HepG2 (cell line): ENCODE measurements at regions not wholly inside any gene's neighbourhood (a gene's known extent, or its start where the extent isn't known, plus 50 kb on each side); places are given as distances from the start of the nearest gene placed in this dataset.

ENCODE experiments used
- FOXA1 ChIP-seq, 2 experiments: fragments of 450-650 bp in 1 of 2; sonication (generic) in 1 of 2; formaldehyde crosslinking in 1 of 2; IDR thresholded peaks; 2 replicates each; pipeline versions ENCODE4 v1.4.0 to v1.6.1; 2016 to 2020; ENCODE audit warnings: missing genetic modification reagents in 1 of 2
- FOXA3 ChIP-seq: IDR thresholded peaks from 2 replicates; pipeline ENCODE4 v1.6.1; 2016; ENCODE audit warnings: missing genetic modification reagents, missing compliant biosample characterization
- FOXJ3 ChIP-seq: sonication (generic); formaldehyde crosslinking; IDR thresholded peaks from 2 replicates; pipeline ENCODE4 v1.4.0; 2020; ENCODE audit warnings: missing genetic modification reagents, mild to moderate bottlenecking, borderline replicate concordance
- GATAD2A ChIP-seq: IDR thresholded peaks from 2 replicates; pipeline ENCODE4 v1.6.1; 2016
- HDAC1 ChIP-seq: sonication (generic); formaldehyde crosslinking; IDR thresholded peaks from 2 replicates; pipeline ENCODE4 v1.5.1; 2020; ENCODE audit warnings: mild to moderate bottlenecking, missing genetic modification reagents
- HMG20A ChIP-seq: IDR thresholded peaks from 2 replicates; pipeline ENCODE4 v1.6.1; 2016; ENCODE audit warnings: borderline replicate concordance
- HNF4G ChIP-seq, 2 experiments: sonication (generic) in 1 of 2; formaldehyde crosslinking in 1 of 2; IDR thresholded peaks; 2 replicates each; pipeline versions ENCODE4 v1.4.0 to v1.6.1; 2011 to 2020; ENCODE audit warnings: borderline replicate concordance in 2 of 2, low read depth in 2 of 2, mild to moderate bottlenecking in 2 of 2, low read length in 1 of 2, missing genetic modification reagents in 1 of 2, moderate library complexity in 1 of 2
- ISL2 ChIP-seq: sonication (generic); formaldehyde crosslinking; IDR thresholded peaks from 2 replicates; pipeline ENCODE4 v1.5.0; 2020; ENCODE audit warnings: missing genetic modification reagents
- KLF6 ChIP-seq: IDR thresholded peaks from 2 replicates; pipeline ENCODE4 v1.8.0; 2016; ENCODE audit warnings: missing biosample characterization, missing genetic modification reagents
- MAFF ChIP-seq: IDR thresholded peaks from 2 replicates; pipeline ENCODE4 v1.6.1; 2011; ENCODE audit warnings: low read depth, low read length, improper control_type of control experiment
- NCOA2 ChIP-seq: sonication (generic); formaldehyde crosslinking; IDR thresholded peaks from 2 replicates; pipeline ENCODE4 v1.8.0; 2022; ENCODE audit warnings: inconsistent platforms
- NONO ChIP-seq, 2 experiments: fragments of 450-650 bp in 1 of 2; sonication (generic) in 1 of 2; formaldehyde crosslinking in 1 of 2; IDR thresholded peaks in 1 of 2; conservative IDR thresholded peaks in 1 of 2; 2 replicates each; pipeline versions ENCODE4 v1.6.1 to v1.8.0; 2017 to 2022; ENCODE audit warnings: mild to moderate bottlenecking in 1 of 2, missing genetic modification reagents in 1 of 2, moderate library complexity in 1 of 2
- NR2C2 ChIP-seq: sonication (generic); formaldehyde crosslinking; IDR thresholded peaks from 2 replicates; pipeline ENCODE4 v1.4.0; 2020; ENCODE audit warnings: missing genetic modification reagents, mild to moderate bottlenecking, moderate library complexity, borderline replicate concordance
- NR2F1 ChIP-seq, 2 experiments: fragments of 450-650 bp in 1 of 2; formaldehyde crosslinking in 1 of 2; IDR thresholded peaks; 2 replicates each; pipeline versions ENCODE4 v1.5.0 to v1.6.1; 2016 to 2020; ENCODE audit warnings: mild to moderate bottlenecking in 1 of 2, missing compliant biosample characterization in 1 of 2, missing genetic modification reagents in 1 of 2, moderate library complexity in 1 of 2
- NR2F2 ChIP-seq: IDR thresholded peaks from 2 replicates; pipeline ENCODE4 v1.6.1; 2012; ENCODE audit warnings: low read depth, inconsistent platforms, borderline replicate concordance
- POGZ ChIP-seq: sonication (generic); formaldehyde crosslinking; IDR thresholded peaks from 2 replicates; pipeline ENCODE4 v1.4.0; 2020; ENCODE audit warnings: mild to moderate bottlenecking, missing genetic modification reagents
- SNRNP70 ChIP-seq: fragments of 200-400 bp; formaldehyde crosslinking; IDR thresholded peaks from 2 replicates; pipeline ENCODE4 v1.6.1; 2017; ENCODE audit warnings: mild to moderate bottlenecking, low read depth, low read length, moderate library complexity
- ZBTB7B ChIP-seq: sonication (generic); formaldehyde crosslinking; IDR thresholded peaks from 2 replicates; pipeline ENCODE4 v1.4.0; 2020; ENCODE audit warnings: missing genetic modification reagents
- ZNF343 ChIP-seq: sonication (generic); formaldehyde crosslinking; IDR thresholded peaks from 2 replicates; pipeline ENCODE4 v1.4.0; 2020; ENCODE audit warnings: mild to moderate bottlenecking, missing genetic modification reagents
- ZNF563 ChIP-seq: sonication (generic); formaldehyde crosslinking; IDR thresholded peaks from 2 replicates; pipeline ENCODE4 v1.8.0; 2022; ENCODE audit warnings: mild to moderate bottlenecking, moderate library complexity, missing genetic modification reagents
- TF ChIP-seq, protein P1 (sequence below): sonication (generic); formaldehyde crosslinking; IDR thresholded peaks from 2 replicates; pipeline ENCODE4 v1.5.1; 2020; ENCODE audit warnings: mild to moderate bottlenecking, missing genetic modification reagents, borderline replicate concordance
- TF ChIP-seq, protein P2 (sequence below): sonication (generic); formaldehyde crosslinking; IDR thresholded peaks from 2 replicates; pipeline ENCODE4 v1.4.0; 2020; ENCODE audit warnings: missing genetic modification reagents

DNA sequence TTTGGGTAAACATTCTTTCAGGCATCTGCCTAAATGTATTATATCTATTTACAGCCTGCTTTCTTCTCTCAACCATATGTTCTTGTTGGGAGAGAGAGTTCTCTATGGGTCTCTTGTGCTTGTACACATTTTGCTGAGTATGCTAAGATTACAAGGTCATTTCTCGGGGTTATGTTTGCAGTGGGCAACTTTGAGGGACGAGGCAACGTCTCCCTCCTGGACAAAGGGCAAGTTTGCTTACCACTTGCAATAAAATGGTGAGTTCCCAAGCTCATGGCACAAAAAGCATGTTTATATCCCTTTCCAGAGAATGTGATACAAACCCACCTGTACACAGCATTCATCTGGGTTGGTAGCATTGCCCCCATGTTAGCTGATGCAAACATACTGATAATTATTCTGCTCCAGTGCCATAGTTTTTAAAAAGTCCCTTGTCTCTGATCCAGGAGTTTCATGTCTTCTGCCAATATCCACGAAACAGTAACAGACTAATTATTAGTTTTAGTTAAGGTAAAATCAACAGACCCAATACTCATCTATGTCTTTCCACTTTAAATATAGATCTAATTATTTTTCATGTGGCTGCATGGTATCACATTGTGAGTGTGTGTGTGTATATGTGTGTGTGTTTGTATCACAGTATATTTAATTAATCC, 84.2 kb upstream of the MAPK4 start (continued):
- TF ChIP-seq, protein P1, sequence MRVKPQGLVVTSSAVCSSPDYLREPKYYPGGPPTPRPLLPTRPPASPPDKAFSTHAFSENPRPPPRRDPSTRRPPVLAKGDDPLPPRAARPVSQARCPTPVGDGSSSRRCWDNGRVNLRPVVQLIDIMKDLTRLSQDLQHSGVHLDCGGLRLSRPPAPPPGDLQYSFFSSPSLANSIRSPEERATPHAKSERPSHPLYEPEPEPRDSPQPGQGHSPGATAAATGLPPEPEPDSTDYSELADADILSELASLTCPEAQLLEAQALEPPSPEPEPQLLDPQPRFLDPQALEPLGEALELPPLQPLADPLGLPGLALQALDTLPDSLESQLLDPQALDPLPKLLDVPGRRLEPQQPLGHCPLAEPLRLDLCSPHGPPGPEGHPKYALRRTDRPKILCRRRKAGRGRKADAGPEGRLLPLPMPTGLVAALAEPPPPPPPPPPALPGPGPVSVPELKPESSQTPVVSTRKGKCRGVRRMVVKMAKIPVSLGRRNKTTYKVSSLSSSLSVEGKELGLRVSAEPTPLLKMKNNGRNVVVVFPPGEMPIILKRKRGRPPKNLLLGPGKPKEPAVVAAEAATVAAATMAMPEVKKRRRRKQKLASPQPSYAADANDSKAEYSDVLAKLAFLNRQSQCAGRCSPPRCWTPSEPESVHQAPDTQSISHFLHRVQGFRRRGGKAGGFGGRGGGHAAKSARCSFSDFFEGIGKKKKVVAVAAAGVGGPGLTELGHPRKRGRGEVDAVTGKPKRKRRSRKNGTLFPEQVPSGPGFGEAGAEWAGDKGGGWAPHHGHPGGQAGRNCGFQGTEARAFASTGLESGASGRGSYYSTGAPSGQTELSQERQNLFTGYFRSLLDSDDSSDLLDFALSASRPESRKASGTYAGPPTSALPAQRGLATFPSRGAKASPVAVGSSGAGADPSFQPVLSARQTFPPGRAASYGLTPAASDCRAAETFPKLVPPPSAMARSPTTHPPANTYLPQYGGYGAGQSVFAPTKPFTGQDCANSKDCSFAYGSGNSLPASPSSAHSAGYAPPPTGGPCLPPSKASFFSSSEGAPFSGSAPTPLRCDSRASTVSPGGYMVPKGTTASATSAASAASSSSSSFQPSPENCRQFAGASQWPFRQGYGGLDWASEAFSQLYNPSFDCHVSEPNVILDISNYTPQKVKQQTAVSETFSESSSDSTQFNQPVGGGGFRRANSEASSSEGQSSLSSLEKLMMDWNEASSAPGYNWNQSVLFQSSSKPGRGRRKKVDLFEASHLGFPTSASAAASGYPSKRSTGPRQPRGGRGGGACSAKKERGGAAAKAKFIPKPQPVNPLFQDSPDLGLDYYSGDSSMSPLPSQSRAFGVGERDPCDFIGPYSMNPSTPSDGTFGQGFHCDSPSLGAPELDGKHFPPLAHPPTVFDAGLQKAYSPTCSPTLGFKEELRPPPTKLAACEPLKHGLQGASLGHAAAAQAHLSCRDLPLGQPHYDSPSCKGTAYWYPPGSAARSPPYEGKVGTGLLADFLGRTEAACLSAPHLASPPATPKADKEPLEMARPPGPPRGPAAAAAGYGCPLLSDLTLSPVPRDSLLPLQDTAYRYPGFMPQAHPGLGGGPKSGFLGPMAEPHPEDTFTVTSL (CRISPR knock-in tag): peak; percentile 52
- TF ChIP-seq HDAC1 (CRISPR knock-in tag) (0 out of 2 replicates have a peak, but pooled peaks have one; percentile 33), NR2C2 (CRISPR knock-in tag) (0 out of 2 replicates have a peak, but pooled peaks have one; percentile 36), NR2F2 (0 out of 2 replicates have a peak, but pooled peaks have one; percentile 56), NR2F1 (CRISPR knock-in tag; IDR thresholded peaks at IDR 0.05) (peak in 1 of 2 experiments; percentile 27; a peak in 1 of 4 replicates), FOXJ3 (peak; percentile 48; the same call in 1 of the 2 replicates), FOXA3 (CRISPR knock-in tag) (peak; percentile 46; the same call in 1 of the 2 replicates), ZNF343 (CRISPR knock-in tag) (no peak), SNRNP70 (no peak), NCOA2 (CRISPR knock-in tag) (peak; percentile 30; the same call in 1 of the 2 replicates), ZNF563 (CRISPR knock-in tag) (no peak), HMG20A (CRISPR knock-in tag) (peak; percentile 30; the same call in 1 of the 2 replicates), MAFF (peak; percentile 91), HNF4G (IDR thresholded peaks at IDR 0.05; ENCODE audit: borderline replicate concordance, low read depth, low read length) (peak; percentile 40; the same call in 1 of the 2 replicates), HNF4G (CRISPR knock-in tag; IDR thresholded peaks at IDR 0.05; ENCODE audit: borderline replicate concordance, low read depth) (no peak), FOXA1 (IDR thresholded peaks at IDR 0.05) (no peak), FOXA1 (CRISPR knock-in tag; IDR thresholded peaks at IDR 0.05) (0 out of 2 replicates have a peak, but pooled peaks have one; percentile 18), KLF6 (CRISPR knock-in tag) (no peak), POGZ (CRISPR knock-in tag) (peak; percentile 53; the same call in 1 of the 2 replicates), NONO (IDR thresholded peaks at IDR 0.05) (no peak), NONO (CRISPR knock-in tag; conservative IDR thresholded peaks at IDR 0.05) (0 out of 2 replicates have a peak, but pooled peaks have one; percentile 48), GATAD2A (peak; percentile 65), ISL2 (CRISPR knock-in tag) (peak; percentile 56; the same call in 1 of the 2 replicates), ZBTB7B (CRISPR knock-in tag) (peak; percentile 60; the same call in 1 of the 2 replicates)
- TF ChIP-seq, protein P2, sequence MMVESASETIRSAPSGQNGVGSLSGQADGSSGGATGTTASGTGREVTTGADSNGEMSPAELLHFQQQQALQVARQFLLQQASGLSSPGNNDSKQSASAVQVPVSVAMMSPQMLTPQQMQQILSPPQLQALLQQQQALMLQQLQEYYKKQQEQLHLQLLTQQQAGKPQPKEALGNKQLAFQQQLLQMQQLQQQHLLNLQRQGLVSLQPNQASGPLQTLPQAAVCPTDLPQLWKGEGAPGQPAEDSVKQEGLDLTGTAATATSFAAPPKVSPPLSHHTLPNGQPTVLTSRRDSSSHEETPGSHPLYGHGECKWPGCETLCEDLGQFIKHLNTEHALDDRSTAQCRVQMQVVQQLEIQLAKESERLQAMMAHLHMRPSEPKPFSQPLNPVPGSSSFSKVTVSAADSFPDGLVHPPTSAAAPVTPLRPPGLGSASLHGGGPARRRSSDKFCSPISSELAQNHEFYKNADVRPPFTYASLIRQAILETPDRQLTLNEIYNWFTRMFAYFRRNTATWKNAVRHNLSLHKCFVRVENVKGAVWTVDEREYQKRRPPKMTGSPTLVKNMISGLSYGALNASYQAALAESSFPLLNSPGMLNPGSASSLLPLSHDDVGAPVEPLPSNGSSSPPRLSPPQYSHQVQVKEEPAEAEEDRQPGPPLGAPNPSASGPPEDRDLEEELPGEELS (CRISPR knock-in tag): peak; percentile 61
